GM21381 (cell line): ENCODE measurements at regions not wholly inside any gene's neighbourhood (a gene's known extent, or its start where the extent isn't known, plus 50 kb on each side); places are given as distances from the start of the nearest gene placed in this dataset.

ENCODE experiments used
- ATAC-seq: cut with Tn5 transposase; IDR thresholded peaks from one replicate; pipeline ENCODE4 v1.9.1; 2021; ENCODE audit warnings: mild to moderate bottlenecking, moderate library complexity; ENCODE audit not compliant: unreplicated experiment

- ATAC-seq, result no peak
Observed at GRCh38 chr15:97902140-97902780, 58.2 kb upstream of the ARRDC4 start.

DNA sequence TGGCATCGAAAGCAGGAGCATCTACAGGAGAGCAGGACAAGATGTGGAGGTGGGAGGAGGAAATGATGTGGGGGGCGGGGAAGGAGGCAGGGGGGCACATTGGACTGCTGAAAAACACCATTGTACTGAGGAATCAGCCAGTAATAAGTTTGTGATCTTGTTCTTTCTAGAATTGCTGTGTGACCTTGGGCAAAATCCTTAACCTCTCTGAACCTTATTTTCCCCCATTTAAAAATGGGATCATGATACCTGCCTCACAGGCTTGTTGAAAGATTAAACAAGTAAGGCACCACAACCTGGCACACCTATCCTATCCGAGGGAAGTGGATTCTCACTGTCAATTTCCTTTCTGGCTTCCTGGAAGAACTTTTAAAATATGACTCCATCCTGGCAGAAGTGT is 56.9 kb upstream of the ARRDC4 start:
- ATAC-seq, result no peak

DNA sequence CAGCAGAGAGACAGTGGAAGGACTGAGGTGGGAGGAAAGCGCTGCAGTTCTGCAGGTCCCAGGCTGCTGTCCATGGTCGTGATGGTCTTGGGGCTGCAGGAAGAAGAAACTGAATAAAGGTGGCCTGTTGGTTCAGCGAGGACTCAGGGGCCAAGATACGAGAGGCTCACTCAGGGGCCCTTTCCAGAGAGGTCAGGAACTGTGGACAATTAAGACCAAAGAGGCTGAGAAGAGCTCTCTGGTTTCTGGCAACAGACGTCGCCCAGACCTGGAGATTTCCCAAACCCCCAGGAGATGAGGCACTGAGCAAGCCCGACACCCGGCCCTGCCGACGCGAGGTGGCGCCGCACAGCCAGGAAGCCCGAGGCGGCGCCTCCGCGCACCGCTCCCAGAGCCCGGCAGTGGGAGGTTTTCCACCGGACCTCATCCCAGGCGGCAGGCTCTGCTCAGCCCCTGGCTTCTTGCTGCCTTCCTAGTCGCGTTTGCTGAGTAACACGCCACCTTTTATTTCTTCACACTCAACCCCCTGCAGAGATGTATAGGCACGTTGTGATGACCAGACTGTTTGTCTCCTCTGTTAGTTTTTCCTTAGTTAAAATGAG is 56.4 kb upstream of the ARRDC4 start:
- ATAC-seq, result no peak

DNA sequence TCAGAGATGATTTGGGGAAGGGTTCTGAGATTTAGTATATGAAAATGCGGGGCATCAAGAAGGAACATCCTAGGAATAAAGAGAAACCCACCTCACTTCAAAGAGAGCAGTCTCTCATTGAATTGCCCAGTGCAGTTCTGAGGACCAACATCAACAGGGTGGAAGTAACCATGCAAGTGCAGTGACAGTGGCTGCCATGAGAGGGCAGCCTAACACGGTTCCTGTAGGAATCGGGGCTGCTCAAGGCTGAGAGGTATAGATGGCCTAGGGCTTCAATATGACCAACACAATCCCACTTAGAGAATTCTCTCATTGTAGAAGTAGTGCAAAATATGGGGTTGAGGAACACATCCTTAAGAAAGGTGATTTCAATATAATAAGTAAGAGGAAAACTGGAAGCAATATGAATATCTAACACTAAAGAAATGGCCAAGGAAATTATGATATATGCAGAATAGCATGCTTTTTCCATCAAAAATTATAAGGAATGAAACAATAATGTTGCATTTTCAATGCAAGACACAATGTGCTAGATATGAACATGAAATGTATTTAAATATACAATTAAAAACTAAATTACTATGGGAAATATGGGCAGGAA is 51.1 kb upstream of the ARRDC4 start:
- peak; percentile 98 for ATAC-seq
